NCI-H1105 treated with DMSO at 0.1 percent for 48 hours (cell line): ENCODE measurements at regions not wholly inside any gene's neighbourhood (a gene's known extent, or its start where the extent isn't known, plus 50 kb on each side); places are given as distances from the start of the nearest gene placed in this dataset.

ENCODE experiments used
- DNase-seq: peaks from one replicate; lab custom pipeline; 2025; lab: John Stamatoyannopoulos, UW

GRCh38 chr4:164318350-164318749 is 435.6 kb upstream of the SMIM31 start:
- DNase-seq = no peak

GRCh38 chr4:164319688-164320087 is 434.2 kb upstream of the SMIM31 start:
- no peak for DNase-seq

GRCh38 chr4:164320847-164321246 is 433.1 kb upstream of the SMIM31 start:
- no peak for DNase-seq

- DNase-seq = no peak
Observed at GRCh38 chr4:164326056-164326455, 427.9 kb upstream of the SMIM31 start.

- no peak for DNase-seq
Observed at GRCh38 chr4:164337219-164337944, 416.5 kb upstream of the SMIM31 start.

- DNase-seq = no peak
Observed at GRCh38 chr4:164343472-164343976, 410.4 kb upstream of the SMIM31 start.

- DNase-seq = no peak
Observed at GRCh38 chr4:164345756-164346155, 408.2 kb upstream of the SMIM31 start.

GRCh38 chr4:164350061-164350460 is 403.9 kb upstream of the SMIM31 start:
- peak; percentile 14 for DNase-seq

GRCh38 chr4:164350716-164351115 is 403.2 kb upstream of the SMIM31 start:
- peak; percentile 44 for DNase-seq

GRCh38 chr4:164357957-164358356 is 396.0 kb upstream of the SMIM31 start:
- DNase-seq = no peak

- no peak for DNase-seq
Observed at GRCh38 chr4:164358400-164358799, 395.5 kb upstream of the SMIM31 start.

GRCh38 chr4:164359881-164360280 is 394.1 kb upstream of the SMIM31 start:
- no peak for DNase-seq

- no peak for DNase-seq
Observed at GRCh38 chr4:164368894-164369293, 385.0 kb upstream of the SMIM31 start.

GRCh38 chr4:164373021-164373420 is 380.9 kb upstream of the SMIM31 start:
- no peak for DNase-seq

- no peak for DNase-seq
Observed at GRCh38 chr4:164377277-164377676, 376.7 kb upstream of the SMIM31 start.

GRCh38 chr4:164378361-164378760 is 375.6 kb upstream of the SMIM31 start:
- no peak for DNase-seq

GRCh38 chr4:164379694-164380093 is 374.2 kb upstream of the SMIM31 start:
- no peak for DNase-seq

GRCh38 chr4:164381859-164382258 is 372.1 kb upstream of the SMIM31 start:
- DNase-seq = no peak

- no peak for DNase-seq
Observed at GRCh38 chr4:164383058-164383357, 370.9 kb upstream of the SMIM31 start.

GRCh38 chr4:164383358-164384220 is 370.3 kb upstream of the SMIM31 start:
- DNase-seq = peak; percentile 19

- no peak for DNase-seq
Observed at GRCh38 chr4:164384416-164384815, 369.5 kb upstream of the SMIM31 start.

- DNase-seq = no peak
Observed at GRCh38 chr4:164396439-164396838, 357.5 kb upstream of the SMIM31 start.

- no peak for DNase-seq
Observed at GRCh38 chr4:164402554-164402953, 351.4 kb upstream of the SMIM31 start.
